DND-41 (cell line): ENCODE measurements at regions not wholly inside any gene's neighbourhood (a gene's known extent, or its start where the extent isn't known, plus 50 kb on each side); places are given as distances from the start of the nearest gene placed in this dataset.

Source experiments
- EZH2 ChIP-seq: IDR thresholded peaks from 3 replicates; pipeline ENCODE4 v1.6.1; 2012; ENCODE audit warnings: borderline replicate concordance, low read depth, mild to moderate bottlenecking, moderate library complexity, low read length, inconsistent platforms; ENCODE audit not compliant: severe bottlenecking
- TF ChIP-seq, protein P1 (sequence below): IDR thresholded peaks from 2 replicates; pipeline ENCODE4 v1.5.1; 2012; ENCODE audit warnings: borderline replicate concordance, low read length, moderate library complexity, mild to moderate bottlenecking; ENCODE audit not compliant: poor library complexity, severe bottlenecking; ENCODE audit errors: extremely low read depth

DNA sequence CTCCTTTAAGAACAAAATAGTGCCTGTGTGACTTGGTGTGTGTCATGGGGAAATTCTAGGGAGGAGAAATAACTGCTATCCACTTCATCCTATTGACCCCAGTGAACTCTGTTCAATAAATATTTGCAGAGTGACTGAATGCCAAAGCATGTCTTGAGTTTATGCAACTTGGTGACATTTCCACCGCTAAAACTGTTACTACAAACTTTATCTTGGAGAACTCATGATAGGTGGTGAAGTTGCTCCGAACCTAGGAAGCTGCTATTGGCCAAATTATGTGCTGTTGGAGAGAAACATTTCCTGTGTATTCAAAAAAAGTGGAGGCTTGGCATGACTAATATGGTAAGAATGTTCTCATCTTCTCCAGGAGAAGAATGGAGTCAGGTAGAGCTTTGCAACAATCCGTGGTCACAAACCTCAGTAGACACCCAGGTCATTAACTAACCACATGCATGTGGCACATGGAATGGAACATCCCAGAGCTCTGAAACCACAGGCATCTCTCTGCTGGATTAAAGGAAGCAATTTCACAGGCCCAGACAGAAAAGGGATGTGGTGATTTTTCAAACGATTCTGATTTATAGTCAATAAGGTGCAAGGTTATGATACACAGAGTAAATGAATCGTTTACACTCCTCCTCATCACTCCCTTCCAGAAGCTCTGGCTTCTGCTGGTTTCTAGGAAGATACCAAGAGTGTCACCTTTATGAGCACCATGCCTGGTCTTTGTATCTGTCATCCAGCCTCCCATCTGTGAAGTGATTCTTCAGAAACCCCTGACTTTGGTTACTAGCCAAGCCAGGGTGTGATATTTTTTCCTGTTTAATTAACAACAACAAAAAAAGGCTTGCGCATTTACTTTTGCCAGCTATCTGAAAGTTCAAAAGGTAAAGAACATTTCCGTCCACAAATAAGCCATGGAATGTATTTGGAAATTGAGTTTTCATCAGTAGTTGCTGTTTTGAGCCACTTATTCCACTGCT is 361.1 kb downstream of the TGFB2 start:
- TF ChIP-seq, protein P1, sequence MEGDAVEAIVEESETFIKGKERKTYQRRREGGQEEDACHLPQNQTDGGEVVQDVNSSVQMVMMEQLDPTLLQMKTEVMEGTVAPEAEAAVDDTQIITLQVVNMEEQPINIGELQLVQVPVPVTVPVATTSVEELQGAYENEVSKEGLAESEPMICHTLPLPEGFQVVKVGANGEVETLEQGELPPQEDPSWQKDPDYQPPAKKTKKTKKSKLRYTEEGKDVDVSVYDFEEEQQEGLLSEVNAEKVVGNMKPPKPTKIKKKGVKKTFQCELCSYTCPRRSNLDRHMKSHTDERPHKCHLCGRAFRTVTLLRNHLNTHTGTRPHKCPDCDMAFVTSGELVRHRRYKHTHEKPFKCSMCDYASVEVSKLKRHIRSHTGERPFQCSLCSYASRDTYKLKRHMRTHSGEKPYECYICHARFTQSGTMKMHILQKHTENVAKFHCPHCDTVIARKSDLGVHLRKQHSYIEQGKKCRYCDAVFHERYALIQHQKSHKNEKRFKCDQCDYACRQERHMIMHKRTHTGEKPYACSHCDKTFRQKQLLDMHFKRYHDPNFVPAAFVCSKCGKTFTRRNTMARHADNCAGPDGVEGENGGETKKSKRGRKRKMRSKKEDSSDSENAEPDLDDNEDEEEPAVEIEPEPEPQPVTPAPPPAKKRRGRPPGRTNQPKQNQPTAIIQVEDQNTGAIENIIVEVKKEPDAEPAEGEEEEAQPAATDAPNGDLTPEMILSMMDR = no peak
- TF ChIP-seq EZH2 = no peak
